GM23248 (cell line): ENCODE measurements at regions not wholly inside any gene's neighbourhood (a gene's known extent, or its start where the extent isn't known, plus 50 kb on each side); places are given as distances from the start of the nearest gene placed in this dataset.

Experiments
- DNase-seq: peaks from one replicate; pipeline ENCODE4 v3.0.0-alpha.2; 2015
- H2AFZ ChIP-seq: fragments of 200-600 bp; sonication (generic); 2 replicates; pipeline ENCODE4 v1.6.1; 2016; ENCODE audit warnings: antibody characterized with exemption
- H3F3A ChIP-seq: fragments of 200-600 bp; sonication (generic); 2 replicates; pipeline ENCODE4 v1.6.1; 2016; ENCODE audit warnings: mild to moderate bottlenecking, antibody characterized with exemption, mixed run types; ENCODE audit not compliant: insufficient read depth
- H3K27ac ChIP-seq: fragments of 200-600 bp; sonication (generic); 2 replicates; pipeline ENCODE4 v1.5.1; 2016; ENCODE audit warnings: mild to moderate bottlenecking
- H3K27me3 ChIP-seq: fragments of 200-600 bp; sonication (generic); replicated peaks from 2 replicates; pipeline ENCODE4 v1.6.1; 2016; ENCODE audit warnings: mild to moderate bottlenecking; ENCODE audit not compliant: insufficient read depth
- H3K36me3 ChIP-seq: fragments of 200-600 bp; sonication (generic); 2 replicates; pipeline ENCODE4 v1.6.1; 2016; ENCODE audit warnings: low read depth, mild to moderate bottlenecking
- H3K4me1 ChIP-seq: fragments of 200-600 bp; sonication (generic); 2 replicates; pipeline ENCODE4 v1.6.1; 2016; ENCODE audit warnings: mild to moderate bottlenecking; ENCODE audit not compliant: insufficient read depth
- H3K4me2 ChIP-seq: fragments of 200-600 bp; sonication (generic); one replicate; pipeline ENCODE4 v1.6.1; 2016; ENCODE audit warnings: mild to moderate bottlenecking; ENCODE audit not compliant: unreplicated experiment
- H3K4me3 ChIP-seq: fragments of 200-600 bp; sonication (generic); 2 replicates; pipeline ENCODE4 v1.5.1; 2016; ENCODE audit warnings: mild to moderate bottlenecking
- H3K79me2 ChIP-seq: fragments of 200-600 bp; sonication (generic); 2 replicates; pipeline ENCODE4 v1.6.1; 2016; ENCODE audit warnings: mild to moderate bottlenecking; ENCODE audit not compliant: insufficient read depth
- H3K9ac ChIP-seq: fragments of 200-600 bp; sonication (generic); 2 replicates; pipeline ENCODE4 v1.6.1; 2016; ENCODE audit warnings: mild to moderate bottlenecking
- H3K9me2 ChIP-seq: fragments of 200-600 bp; sonication (generic); 2 replicates; pipeline ENCODE4 v1.6.1; 2016; ENCODE audit warnings: mixed run types, mild to moderate bottlenecking, moderate library complexity; ENCODE audit not compliant: insufficient read depth
- H3K9me3 ChIP-seq: fragments of 200-600 bp; sonication (generic); one replicate; pipeline ENCODE4 v1.6.1; 2017; ENCODE audit warnings: low read depth
- H4K20me1 ChIP-seq: fragments of 200-600 bp; sonication (generic); 2 replicates; pipeline ENCODE4 v1.6.0; 2016; ENCODE audit not compliant: insufficient read depth
- EZH2 ChIP-seq: fragments of 200-600 bp; sonication (generic); IDR thresholded peaks from 2 replicates; pipeline ENCODE4 v1.6.1; 2018; ENCODE audit warnings: antibody characterized with exemption, mild to moderate bottlenecking; ENCODE audit not compliant: insufficient read depth, poor library complexity, severe bottlenecking
- EZH2phosphoT487 ChIP-seq: fragments of 200-600 bp; sonication (generic); IDR thresholded peaks from 2 replicates; pipeline ENCODE4 v1.6.1; 2018; ENCODE audit warnings: antibody characterized with exemption, moderate library complexity, mild to moderate bottlenecking, low read depth; ENCODE audit not compliant: insufficient read depth
- WGBS, 2 experiments: methylation state at CpG; one replicate each; pipeline ENCODE4 v1.1.6; 2015 to 2017; ENCODE audit warnings: low lambda C conversion rate in 2 of 2, low coverage in 1 of 2; ENCODE audit errors: missing lambda C conversion rate in 2 of 2; 5-methylcytosine and 5-hydroxymethylcytosine counted together
- in situ Hi-C: fragments of 300-500 bp; cut with MboI; formaldehyde crosslinking; loops from 2 replicates; pipeline ENCODE4 v1.15.0; 2020

DNA sequence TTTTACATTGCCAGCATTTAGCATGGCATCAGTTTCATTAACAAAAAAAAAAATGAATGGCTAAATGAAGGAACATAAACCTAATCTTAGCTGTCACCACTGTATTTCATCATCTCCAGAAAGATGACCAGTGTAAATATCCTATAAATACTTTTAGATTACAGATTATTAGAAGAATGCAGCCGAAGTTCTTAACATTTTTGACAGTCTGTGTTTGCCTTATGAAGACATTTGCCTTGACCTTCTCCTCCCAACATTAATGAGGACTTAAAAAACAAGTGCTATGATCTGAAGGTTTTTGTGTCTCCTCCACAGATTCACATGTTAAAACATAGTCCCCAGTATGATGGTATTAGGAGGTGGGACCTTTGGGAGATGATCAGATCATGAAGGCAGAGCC, 253.0 kb downstream of the SNAPC1 start:
- WGBS, 2 experiments: 0 to 8% methylated on average over 1 of the region's 1 CpG
- peak; percentile 19 for DNase-seq
- no peaks in the 10 kb centered on the region for H3K9me3 ChIP-seq

DNA sequence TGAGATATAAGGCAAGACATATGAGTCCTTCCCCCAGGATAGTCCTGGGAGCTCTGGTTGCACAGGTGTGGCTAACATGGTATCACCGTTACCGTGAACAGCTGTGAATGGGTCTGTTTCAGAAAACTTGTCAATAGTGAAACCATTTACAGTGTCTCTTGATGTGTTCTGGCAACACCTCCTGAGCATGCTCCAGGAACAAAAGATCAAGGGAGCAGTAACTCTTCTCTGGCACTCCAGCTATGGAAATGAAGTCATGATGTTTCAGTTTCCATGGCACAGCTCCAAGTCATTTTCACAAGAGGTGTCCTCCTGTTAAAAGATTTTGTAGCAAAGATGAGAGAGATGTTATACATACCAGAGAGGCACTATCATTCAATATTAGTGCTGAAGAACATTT, 253.7 kb downstream of the SNAPC1 start:
- Histone ChIP-seq H3K27ac (peak overlapping the region; percentile 17; the same call in 1 of the 2 replicates), H3F3A (0 out of 2 replicates have a peak, but pooled peaks cover 8% of the 10 kb centered on the region), H3K36me3 (no peaks in the 10 kb centered on the region), H3K9ac (no peak overlapping the region), H3K4me3 (no peak overlapping the region), H3K9me2 (no peaks in the 10 kb centered on the region), H4K20me1 (no peaks in the 10 kb centered on the region), H3K4me1 (peaks cover 18% of the 10 kb centered on the region), H2AFZ (no peak overlapping the region; the same call in 1 of the 2 replicates), H3K79me2 (no peaks in the 10 kb centered on the region), H3K4me2 (peak overlapping the region; percentile 10), H3K27me3 (peaks cover 13% of the 10 kb centered on the region; the same call in 1 of the 2 replicates), H3K9me3 (no peaks in the 10 kb centered on the region)
- in situ Hi-C loops: no loop called here
- 2 to 5% methylated on average over 2 of the region's 2 CpGs for WGBS, 2 experiments
- peak; percentile 52 for DNase-seq
- TF ChIP-seq EZH2phosphoT487 (no peak), EZH2 (no peak)

More for the DNA sequence above, 253.0 kb downstream of the SNAPC1 start:
- H3K36me3 ChIP-seq: no peaks in the 10 kb centered on the region
- peak overlapping the region; percentile 17 for H3K27ac ChIP-seq
- 0 out of 2 replicates have a peak, but pooled peaks cover 8% of the 10 kb centered on the region for H3F3A ChIP-seq
- H3K9ac ChIP-seq: no peak overlapping the region
- TF ChIP-seq EZH2phosphoT487 (no peak), EZH2 (no peak)
- peaks cover 18% of the 10 kb centered on the region for H3K4me1 ChIP-seq
- H3K79me2 ChIP-seq: no peaks in the 10 kb centered on the region
- no peak overlapping the region; the same call in 1 of the 2 replicates for H2AFZ ChIP-seq
- no peak overlapping the region for H3K4me3 ChIP-seq
- in situ Hi-C loops: no loop called here
- H3K4me2 ChIP-seq: peak overlapping the region; percentile 12
- 0 out of 2 replicates have a peak, but pooled peaks cover 13% of the 10 kb centered on the region for H3K27me3 ChIP-seq
- no peaks in the 10 kb centered on the region for H3K9me2 ChIP-seq
- no peaks in the 10 kb centered on the region for H4K20me1 ChIP-seq

DNA sequence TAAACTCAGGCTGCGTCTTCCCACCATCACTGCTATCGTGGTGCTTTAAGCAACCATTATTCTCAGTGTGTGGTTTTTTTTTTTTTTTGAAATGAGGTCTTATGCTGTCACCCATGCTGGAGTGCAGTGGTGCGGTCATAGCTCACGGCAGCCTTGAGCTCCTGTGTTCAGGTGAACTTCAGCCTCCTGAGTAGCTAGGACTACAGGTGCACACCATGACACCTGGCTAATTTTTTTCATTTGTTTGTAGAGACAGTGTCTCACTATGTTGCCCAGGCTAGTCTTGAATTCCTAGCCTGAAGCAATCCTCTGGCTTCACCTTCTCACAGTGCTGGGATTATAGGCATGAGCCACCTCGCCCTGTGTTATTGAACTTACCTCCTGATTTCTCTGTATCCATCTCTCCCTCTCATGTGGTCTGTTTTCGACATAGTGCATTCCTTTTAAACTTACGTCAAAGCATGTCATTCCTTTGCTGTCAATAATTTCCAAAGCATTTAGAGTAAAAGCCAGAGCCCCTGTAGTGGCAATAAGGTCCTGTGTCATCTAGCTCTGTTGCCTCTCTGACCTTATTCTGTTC, 255.5 kb downstream of the SNAPC1 start:
- Histone ChIP-seq H3K4me1 (peaks cover 18% of the 10 kb centered on the region), H3K9ac (no peak overlapping the region), H3K27ac (no peak overlapping the region), H3K4me3 (no peak overlapping the region), H3K79me2 (no peaks in the 10 kb centered on the region), H3K36me3 (no peaks in the 10 kb centered on the region), H4K20me1 (no peaks in the 10 kb centered on the region), H3K9me2 (no peaks in the 10 kb centered on the region), H2AFZ (no peak overlapping the region), H3K9me3 (no peaks in the 10 kb centered on the region), H3K27me3 (peaks cover 13% of the 10 kb centered on the region; the same call in 1 of the 2 replicates), H3K4me2 (no peak overlapping the region), H3F3A (0 out of 2 replicates have a peak, but pooled peaks cover 8% of the 10 kb centered on the region)
- WGBS, 2 experiments: 34 to 45% methylated on average over 7 of the region's 7 CpGs
- TF ChIP-seq EZH2phosphoT487: no peak
- no peak for TF ChIP-seq EZH2
- no peak for DNase-seq
- in situ Hi-C loops: no loop called here

- Histone ChIP-seq H3K27me3 (peaks cover 13% of the 10 kb centered on the region; the same call in 1 of the 2 replicates), H4K20me1 (no peaks in the 10 kb centered on the region), H3K9ac (no peak overlapping the region), H3K9me2 (no peaks in the 10 kb centered on the region), H3K4me1 (peaks cover 18% of the 10 kb centered on the region), H3K79me2 (no peaks in the 10 kb centered on the region), H3F3A (0 out of 2 replicates have a peak, but pooled peaks cover 8% of the 10 kb centered on the region), H2AFZ (no peak overlapping the region), H3K4me3 (no peak overlapping the region), H3K9me3 (no peaks in the 10 kb centered on the region), H3K36me3 (no peaks in the 10 kb centered on the region), H3K4me2 (no peak overlapping the region), H3K27ac (no peak overlapping the region)
- no peak for DNase-seq
- in situ Hi-C loops: no loop called here
- WGBS, 2 experiments: 40% methylated on average over 5 of the region's 5 CpGs
- TF ChIP-seq EZH2 (no peak), EZH2phosphoT487 (no peak)
These were observed 256.4 kb downstream of the SNAPC1 start for GRCh38 chr14:62018606-62019005.

- Histone ChIP-seq H3K27ac (no peak overlapping the region), H3K36me3 (no peaks in the 10 kb centered on the region), H3K4me1 (no peaks in the 10 kb centered on the region), H3K27me3 (no peaks in the 10 kb centered on the region), H3K4me3 (no peak overlapping the region), H4K20me1 (no peaks in the 10 kb centered on the region), H3K79me2 (no peaks in the 10 kb centered on the region), H3F3A (no peaks in the 10 kb centered on the region), H3K4me2 (no peak overlapping the region), H3K9me3 (no peaks in the 10 kb centered on the region), H3K9ac (no peak overlapping the region), H2AFZ (no peak overlapping the region), H3K9me2 (no peaks in the 10 kb centered on the region)
- no peak for TF ChIP-seq EZH2
- no peak for TF ChIP-seq EZH2phosphoT487
- DNase-seq: no peak
- WGBS, 2 experiments: 35% methylated on average over 2 of the region's 2 CpGs
- in situ Hi-C loops: no loop called here
These were observed 265.7 kb downstream of the SNAPC1 start for GRCh38 chr14:62027958-62028357.
